ENCODE measurements at regions not wholly inside any gene's neighbourhood (a gene's known extent, or its start where the extent isn't known, plus 50 kb on each side); places are given as distances from the start of the nearest gene placed in this dataset.
"Not testable (repeated sequence)": the region's sequence is repeated elsewhere in the genome, so short reads cannot be mapped to it uniquely, and the experiment has no call there.

DNA sequence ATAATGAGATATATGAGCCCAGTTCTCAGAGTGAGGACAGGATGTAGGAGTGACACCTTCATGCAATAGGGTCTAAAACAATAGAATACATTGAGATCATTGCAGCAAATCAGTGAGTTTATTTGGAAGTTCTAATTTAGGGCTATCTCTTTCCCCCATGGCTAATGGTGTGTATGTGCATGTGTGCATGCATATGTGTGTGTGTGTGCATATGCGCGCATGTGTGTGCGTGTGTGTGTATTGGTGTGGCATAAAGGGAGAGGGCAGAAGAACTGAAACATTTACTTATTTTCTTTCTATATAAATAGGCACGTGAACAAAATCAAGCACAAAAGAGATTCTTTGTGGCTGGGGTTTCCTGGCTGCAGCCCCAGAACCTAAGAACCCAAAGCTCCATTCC, 115.7 kb upstream of the VEPH1 start:
- no peak for DNase-seq

DNA sequence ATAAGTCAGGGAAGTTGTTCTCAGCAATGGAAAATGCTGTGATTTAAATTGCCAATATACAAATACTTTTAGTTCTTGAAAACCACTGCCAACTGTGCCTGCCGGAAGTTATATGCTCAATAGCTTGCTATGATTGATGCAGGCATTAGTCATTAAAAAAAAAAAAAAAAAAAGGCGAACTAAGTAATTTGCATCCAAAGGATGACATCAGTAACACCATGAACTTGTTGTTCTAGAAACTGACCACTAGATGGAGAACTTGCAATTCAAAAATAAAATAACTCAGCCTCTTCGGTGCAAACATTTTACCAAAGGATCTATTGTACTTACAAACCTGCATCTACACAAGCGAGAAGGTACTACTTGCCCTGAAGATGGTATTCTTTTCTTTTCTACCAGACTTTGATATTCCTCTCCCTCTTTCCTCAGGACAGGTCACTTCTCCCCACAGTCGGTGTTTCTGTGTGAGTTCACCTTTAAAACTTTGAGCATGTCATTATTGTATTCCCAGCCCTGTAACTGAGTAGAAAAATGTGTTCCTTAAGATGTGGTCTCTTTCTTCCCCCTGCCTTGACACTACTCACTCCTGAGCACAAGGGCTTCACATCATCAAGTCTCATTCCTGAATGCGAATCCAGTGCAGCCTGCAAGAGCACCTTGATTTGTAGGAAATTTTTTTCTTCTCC, 115.0 kb upstream of the VEPH1 start:
- no peak for DNase-seq

- DNase-seq: no peak
Observed at GRCh38 chr3:157614896-157615295, 111.7 kb upstream of the VEPH1 start.

GRCh38 chr3:157611536-157612076, 108.4 kb upstream of the VEPH1 start:
- no peak for DNase-seq

DNA sequence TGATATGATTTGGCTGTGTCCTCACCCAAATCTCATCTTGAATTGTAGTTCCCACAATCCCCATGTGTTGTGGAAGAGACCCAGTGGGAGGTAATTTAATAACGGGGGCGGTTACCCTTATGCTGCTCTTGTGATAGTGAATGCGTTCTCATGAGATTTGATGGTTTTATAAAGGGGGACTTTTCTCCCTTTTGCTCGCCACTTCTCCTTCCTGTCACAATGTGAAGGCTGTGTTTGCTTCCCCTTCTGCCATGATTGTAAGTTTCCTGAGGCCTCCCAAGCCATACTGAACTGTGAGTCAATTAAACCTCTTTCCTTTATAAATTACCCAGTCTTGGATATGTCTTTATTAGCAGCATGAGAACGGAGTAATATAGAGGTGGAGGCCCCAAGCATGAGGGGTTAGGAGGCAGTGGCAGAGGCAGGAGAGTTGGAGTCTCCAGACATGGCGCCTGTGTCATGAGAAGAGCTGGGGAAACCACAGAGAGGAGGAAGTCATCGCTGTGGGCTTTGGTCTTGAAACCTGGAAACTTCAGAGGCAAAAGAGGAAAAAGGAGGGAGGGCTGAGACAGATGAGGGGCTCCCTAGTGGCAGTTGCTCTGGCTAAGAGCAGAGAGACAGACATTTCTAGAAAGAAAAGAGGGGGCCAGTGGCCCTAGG, 107.8 kb upstream of the VEPH1 start:
- no peak for DNase-seq

DNA sequence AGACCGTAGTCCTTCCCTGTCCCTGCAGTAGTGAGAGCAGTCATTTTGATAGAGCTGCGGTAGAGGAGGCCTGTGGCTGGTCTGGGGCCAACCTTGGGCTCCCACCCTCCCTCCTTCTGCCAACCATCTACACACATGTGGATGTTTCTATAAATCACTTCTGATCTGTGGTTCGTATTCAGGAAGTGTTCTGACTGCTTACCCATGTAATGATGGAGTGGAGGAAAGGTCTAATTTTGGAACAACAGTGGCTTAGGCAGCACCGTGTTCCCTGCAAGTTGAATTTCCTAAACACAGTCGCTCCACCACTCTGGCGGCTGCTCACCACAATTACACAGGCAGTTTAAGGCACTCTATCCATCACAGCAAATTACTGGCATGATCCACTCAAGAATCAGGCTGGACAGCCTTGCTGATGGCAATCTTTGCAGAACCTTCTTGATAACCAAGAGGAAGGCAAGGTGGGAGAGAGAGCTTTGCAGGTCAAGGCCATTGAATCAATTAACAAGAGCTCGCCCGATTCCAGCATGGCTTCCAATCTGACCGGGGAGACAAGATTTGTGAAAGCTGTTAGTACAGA, 104.7 kb upstream of the VEPH1 start:
- no peak for DNase-seq

DNA sequence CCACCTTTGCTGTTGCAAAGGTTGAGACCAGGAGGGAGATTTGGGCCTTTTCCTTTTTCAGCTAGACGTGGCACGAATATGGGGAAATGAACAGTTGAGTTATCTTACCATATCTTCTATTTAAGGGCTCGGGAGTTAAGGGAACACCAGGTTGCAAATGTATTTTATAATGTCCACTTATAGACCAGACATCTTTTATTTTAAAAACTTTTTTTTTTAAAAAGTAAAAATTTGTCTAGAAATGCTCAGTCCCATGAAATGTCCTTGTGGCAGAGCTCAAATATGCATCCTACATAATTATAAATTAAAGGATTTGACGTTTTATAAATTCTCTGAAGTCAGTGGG, 103.6 kb upstream of the VEPH1 start:
- DNase-seq: no peak

DNA sequence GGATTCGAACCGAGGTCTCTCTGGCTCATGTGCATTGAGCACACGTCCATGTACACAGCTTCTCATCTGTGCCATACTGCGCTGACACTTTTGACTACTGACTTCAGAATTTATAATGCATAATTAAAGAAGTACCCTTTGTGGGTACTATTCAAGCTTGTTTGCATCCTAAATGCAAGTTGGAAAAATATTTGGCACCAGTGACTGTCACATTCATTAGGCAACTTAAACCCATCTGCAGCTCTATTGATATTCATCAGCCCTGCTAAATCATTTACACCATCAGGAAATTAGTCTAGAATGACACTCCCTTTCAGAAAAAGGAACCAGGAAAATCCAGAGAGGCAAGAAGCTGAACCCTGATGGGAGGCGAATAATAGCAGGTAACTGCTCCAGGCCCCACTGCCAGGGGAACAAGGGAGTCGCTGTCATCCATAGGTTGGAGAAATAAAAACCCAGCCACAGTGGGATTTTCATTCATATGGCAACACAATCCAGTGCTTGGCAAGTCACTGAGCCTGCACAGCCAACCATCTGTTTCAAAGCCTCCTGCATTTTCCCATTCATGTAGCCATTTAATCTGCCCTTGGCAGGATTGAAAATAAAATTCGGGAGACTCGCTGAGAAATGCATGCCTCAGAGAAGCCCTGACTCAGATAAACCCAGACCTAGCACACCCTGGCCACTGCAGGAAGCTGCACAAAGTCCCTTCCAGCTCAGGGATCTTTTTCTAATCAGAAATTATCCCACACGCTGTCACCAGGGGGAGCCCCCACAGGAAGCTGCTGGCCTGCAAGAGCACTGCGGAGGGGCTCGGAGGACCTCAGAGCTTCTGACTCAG, 103.0 kb upstream of the VEPH1 start:
- peak in 11 of 14 donors; percentile 4 to 82 (median 24) for DNase-seq

DNA sequence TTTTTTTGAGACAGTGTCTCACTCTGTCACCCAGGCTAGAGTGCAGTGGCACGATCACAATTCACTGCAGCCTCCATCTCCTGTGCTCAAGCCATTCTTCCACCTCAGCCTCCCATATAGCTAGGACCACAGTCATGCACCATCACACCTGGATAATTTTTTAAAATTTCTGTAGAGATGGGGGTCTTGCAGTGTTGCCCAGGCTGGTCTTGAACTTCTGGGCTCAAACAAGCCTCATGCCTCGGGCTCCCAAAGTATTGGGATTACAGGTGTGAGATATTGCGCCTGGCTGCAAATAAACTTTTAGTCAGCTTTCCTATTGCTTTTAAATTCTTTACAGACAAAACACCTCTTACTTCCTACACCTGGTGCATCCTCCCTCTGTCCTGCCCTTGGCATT, 102.1 kb upstream of the VEPH1 start:
- no peak for DNase-seq

DNA sequence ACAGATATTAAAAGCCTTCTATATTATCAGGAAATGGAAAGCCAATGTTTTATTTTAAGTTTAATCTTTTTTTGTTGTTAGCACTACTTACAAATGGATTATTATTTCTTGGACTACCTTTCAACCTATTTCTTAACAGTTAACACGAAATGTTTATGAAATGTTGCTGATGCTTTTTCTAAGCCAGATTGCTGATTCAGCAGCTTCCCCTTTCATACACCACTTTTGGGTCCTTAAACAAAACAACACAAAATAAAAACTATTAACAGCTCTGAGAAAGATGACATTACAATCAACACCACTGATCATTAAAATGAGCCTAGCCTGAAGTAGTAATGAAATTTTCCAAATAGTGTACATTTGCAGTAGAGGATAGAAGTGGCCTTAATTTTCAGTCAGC, 99.2 kb upstream of the VEPH1 start:
- no peak for DNase-seq

DNA sequence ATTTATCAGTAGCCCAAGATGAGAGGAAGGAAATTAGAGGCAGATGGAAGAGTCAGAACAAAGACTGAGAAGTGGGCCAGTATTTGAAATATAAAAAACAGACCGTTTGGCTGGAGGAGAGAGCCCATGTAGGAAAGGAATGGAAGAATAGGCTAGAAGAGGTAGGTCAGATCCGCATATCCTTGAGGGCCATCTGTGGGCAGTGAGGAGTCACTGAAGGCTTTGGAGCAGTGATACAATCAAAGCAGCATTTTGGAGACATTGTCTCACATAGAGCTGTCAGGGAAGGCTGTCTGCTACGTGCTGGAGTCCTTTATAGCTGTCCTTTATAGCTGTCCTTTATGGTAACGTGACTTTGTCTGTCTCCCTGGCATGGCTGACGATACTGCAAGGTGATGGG, 92.0 kb upstream of the VEPH1 start:
- no peak for DNase-seq

DNA sequence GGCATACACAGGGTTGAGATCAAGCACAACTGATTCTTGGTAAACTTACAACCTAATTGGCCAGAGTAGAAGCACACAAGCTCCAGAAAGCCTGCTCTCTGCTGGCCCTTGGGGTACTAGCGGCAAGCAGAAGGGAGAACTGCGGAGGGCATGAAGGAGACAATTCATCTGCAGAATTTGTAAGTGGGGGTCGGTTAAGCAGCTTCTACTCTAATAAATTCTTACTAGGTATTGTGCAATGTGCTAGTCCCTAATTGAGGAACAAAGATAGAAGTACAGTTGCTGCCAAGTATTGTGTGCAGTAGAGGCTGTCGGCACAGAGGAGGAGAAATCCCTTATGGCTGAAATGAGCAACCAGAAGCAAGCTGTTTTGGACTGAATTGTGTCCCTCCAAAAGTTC, 91.2 kb upstream of the VEPH1 start:
- DNase-seq: no peak

DNA sequence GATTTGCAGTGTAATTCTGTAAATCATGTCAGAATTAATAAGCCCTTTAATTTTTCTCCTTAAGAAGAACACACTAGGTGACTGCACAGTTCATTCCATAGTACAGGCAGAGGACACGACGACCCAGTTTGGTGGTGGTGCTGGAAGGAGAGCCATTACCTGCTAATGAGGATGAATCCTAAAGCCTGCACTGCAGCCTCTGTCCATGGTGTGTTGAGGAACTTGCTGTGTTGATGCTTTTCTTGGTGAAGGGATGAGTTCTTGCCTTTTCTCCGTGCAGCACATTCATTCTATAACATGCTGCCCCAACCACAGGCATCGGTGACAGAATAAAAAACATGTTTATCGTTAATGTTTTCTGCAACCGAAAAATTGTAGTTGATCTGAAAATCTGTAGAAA, 89.6 kb upstream of the VEPH1 start:
- DNase-seq: no peak

GRCh38 chr3:157590273-157590672, 87.1 kb upstream of the VEPH1 start:
- DNase-seq: no peak

DNA sequence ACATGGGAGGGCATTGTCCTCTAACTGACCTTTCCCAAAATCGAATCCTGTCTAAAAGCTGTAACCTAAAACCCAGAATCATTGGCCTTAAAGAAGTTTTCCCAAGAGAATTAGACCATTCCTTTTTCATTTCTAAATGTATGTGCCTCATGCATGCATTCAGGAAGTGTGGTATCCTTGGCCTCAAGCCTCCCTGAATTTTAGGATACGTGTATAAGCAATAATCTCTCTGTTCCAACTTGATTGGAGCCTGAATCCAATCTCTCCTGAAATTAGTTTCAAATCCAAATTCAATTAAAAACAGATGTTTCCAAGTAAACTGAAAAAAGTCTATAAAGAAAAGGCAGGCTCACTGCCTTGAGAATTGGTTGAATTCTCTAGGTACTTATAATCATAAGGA, 86.0 kb upstream of the VEPH1 start:
- no peak for DNase-seq

DNA sequence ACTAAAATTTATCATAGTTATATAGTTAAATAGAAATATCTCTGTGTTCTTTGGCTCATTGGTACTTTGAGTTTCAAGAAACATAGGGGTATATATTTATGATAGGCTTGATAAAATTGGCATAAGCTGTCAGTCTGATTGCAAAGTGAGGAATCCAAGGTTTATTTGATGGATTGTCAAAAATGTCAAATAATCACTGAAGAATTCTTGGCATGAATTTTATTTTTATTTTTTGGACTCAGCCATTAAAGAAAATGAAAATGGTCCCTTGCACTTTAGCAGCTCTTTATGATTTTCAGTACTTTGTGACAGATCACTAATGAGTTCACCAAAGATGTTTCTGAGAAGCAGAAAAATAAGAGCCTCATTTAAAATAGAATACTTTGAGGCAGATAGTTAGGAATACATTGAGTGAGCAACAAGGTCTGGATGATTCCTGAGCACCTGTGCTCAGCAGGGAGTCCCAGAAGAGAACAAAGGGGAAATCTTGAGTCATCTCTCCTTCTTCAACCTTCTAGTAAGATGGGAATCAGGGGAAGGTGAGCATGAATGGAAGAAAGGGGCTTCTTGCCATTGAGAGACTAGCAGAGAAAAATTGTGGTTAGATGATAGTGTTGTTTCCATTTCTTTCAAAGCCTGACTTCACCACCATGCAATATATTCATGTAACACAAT, 85.3 kb upstream of the VEPH1 start:
- no peak for DNase-seq

- no peak for DNase-seq
Observed at GRCh38 chr3:157586293-157586692, 83.1 kb upstream of the VEPH1 start.

- no peak for DNase-seq
Observed at GRCh38 chr3:157585386-157585785, 82.2 kb upstream of the VEPH1 start.

GRCh38 chr3:157582637-157582973, 79.4 kb upstream of the VEPH1 start:
- no peak for DNase-seq

DNA sequence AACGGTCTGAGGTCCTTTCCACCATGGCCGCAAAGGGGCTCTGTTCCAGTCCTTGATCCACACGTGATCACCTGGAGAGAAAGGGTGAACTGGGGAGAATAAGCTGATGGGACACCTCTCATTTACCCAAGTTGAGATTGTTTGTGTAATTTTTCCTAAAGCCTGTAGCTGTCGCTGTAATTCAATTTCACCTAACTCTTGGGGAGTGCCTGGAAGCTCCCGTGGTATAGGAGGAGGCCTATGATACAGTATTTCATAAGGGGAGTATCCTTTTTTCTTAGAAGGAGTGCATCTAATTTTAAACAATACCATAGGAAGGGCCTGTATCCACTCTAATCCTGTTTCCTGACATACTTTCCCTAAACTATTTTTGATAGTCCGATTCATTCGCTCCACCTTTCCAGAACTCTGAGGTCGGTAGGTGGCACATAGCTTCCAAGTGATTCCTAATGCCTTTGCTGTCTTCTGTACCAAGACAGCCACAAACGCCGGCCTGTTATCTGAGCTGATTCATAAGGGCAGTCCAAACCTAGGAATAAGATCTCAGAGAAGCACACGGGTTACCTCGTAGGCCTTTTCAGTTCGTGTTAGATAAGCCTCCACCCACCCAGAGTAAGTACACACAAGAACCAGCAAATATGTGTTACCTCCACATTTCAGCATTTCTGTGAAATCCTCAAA, 78.9 kb upstream of the VEPH1 start:
- DNase-seq: not testable (repeated sequence)

DNA sequence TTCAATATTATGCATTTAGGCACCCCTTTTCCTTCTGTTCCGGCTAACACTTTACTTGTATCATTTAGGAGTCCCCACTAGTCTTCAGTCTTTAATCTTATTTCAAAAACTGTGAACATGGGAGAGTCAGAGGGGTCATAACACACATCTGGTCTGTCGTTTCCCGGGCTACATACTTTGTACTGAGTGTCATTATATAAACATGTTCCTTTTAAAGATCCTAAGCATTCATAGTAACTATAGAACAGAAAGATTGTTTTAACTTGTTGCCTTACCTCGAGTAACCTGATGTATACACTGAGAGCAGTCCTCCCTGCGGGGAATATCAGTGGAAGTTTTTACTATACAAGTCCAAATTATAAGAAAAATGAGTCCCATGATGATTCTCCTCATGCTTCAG, 78.2 kb upstream of the VEPH1 start:
- no peak for DNase-seq

DNA sequence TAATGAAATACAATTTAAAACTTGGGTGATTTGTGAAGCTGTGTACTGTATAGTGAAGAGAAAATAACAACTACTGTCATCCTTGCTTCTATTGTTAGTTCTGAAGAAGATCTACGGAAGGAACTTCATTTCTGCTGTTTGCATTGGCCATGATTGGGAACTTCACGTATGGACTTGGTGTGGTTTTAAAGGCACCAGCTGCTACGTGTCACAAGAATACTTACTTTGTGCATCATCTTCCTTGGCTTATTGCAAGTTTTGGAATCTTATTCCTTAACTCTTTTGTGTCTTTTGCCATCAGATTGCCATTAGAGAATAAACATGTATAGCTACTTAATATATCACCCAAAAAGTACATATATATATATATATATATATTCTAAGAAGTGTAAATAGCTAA, 75.0 kb upstream of the VEPH1 start:
- no peak for DNase-seq
